Stimulated activated CD4-positive, alpha-beta T cell treated with anti-CD3 and anti-CD28 coated beads, Interleukin-4, amount 100 ng/mL, for 24 hours (primary cell): ENCODE measurements at regions not wholly inside any gene's neighbourhood (a gene's known extent, or its start where the extent isn't known, plus 50 kb on each side); places are given as distances from the start of the nearest gene placed in this dataset.

ENCODE experiments used
- DNase-seq: peaks from one replicate; pipeline ENCODE4 v3.0.0-alpha.2; 2020

DNA sequence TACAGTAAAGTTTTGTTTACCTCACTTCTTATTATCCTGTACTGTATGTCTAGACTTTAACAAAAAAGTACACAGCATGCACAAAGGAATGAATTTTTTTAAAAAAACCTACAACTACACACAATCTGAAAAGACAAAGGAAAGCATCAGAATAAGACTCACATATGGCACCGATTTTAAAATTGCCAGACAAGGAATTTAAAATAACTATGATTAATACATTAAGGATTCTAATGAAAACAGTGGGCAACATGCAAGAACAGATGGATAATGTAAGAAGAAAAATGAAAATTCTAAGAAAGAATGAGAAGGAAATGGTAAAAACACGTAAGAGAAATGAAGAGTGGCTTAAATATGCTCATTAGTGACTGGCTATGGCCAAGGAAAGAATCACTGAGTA is 638.2 kb downstream of the FBXO15 start:
- DNase-seq, result no peak

DNA sequence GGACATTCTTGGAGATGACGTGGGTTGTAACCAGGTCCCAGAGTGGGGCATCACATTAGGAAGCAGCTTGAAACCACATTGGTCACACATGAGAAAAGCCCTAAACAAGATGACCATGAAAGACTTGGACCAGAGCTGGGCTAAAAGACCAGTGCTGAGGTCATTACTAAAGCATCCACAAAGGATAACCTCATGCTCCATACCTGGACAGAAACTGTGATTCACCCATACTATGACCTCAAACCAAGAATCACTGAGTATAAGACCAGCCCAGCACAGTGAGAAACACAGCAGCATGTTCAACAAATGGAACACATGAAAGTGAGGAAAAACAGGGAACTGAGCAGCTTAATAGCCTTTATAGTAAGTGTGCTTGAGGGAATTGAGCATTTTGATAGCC is 635.5 kb upstream of the NETO1 start:
- DNase-seq, result no peak

DNA sequence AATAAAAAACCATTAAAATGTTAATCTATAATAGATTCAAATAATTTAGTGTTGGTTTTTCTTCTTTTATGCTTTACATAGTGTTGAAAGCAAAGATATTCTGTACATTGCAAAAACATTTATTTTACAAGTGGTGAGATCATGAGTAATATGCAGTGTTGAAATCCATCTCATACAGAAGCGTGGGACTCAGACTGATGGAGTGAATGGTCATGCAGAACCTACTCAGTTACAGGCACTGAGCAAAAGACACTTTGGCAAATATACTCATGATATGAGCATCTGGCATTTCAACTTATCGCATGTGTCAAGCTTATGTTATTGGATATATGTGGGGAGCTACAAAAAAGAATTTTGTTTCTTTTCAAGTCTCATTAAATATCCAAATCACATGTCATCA is 620.2 kb upstream of the NETO1 start:
- DNase-seq, result no peak

DNA sequence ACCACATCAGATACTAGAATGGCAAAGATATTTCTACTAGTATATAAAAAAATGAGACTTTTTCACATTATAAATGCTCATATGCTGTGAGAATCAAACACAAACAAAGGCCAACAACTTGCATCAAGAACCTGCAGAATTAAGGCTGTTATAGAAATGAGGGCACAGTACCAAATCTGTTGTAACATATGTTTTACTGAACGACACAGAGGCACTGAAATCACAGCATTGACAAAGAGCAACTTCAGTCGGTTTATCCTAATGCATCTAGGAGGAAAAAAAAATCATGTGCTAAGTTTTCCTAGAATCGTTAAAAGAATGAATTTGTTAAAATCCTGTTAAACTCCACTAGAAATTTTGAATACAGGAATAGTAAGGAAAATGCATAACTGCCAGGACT is 617.4 kb upstream of the NETO1 start:
- no peak for DNase-seq

DNA sequence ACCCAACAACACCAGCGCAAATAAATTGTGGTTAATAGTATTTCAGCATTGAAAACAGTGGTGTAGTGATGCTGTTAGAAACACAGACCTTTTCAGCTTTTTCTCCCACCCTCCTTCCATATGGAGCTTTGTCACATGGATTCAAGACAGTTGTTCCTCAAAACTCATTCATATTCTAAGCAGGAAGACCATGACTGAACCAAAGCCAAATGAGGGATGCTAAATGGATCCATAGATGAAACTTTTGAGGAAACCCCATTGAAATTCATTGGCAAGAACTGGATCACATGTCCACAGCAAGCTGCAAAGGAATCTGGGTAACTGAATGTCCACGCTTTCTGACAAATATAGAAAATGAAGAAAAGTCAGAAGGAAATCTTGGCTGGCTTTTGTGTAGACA is 615.1 kb upstream of the NETO1 start:
- no peak for DNase-seq

DNA sequence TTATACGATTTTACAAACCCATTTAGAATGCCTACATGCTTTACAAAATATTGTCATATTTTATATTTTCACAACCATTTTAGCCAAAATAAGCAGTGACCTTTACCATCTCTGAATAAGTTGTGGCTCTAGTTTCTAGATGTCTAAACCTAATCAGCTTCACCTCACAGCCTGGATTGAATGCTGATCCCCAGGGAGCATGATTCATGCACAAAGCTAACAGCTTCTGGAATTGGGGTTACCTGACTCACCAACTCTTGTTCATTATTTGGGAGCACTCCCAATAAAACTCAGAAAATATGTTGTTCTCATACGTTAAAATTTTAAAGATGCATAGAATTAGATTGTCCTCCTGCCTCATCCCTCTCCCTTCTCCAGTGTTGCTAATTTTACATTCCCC is 611.7 kb upstream of the NETO1 start:
- DNase-seq, result no peak

DNA sequence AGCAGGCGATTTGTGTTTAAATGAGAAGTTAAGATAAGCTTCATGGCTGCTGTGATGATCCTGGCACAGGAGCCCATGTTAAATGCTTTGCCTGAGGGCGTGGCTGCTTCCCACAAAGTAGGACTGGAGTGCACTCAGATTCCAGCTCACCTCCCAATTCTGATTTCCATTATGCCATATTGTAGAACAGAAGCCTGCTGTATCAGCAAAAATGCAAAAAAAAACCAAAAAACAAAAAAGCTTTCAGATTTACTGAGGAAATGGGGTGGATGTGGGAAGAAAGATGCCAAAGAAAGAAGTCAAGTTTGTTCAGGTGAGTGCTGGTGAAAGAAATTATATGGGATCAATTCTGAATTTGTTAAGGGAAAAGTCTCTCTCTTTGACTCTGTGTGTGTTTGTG is 610.4 kb upstream of the NETO1 start:
- no peak for DNase-seq

DNA sequence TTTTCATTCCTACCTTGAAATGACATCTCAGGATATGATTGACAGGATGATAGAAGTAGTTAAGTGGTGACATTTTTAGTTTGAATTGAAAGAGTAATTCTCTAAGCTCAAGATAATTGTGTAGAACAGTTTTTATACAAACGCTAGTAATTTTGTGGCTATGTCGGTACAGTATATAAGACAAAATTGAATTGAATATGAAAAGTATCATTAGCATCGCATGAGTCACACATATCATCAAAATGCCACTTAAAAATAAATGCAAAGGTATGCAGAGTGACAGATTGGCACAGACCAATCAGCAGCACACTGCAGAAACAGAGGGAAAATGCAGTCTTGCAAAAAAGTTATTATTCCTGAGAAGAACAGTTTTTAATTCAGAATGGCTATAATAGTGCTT is 608.2 kb upstream of the NETO1 start:
- no peak for DNase-seq

DNA sequence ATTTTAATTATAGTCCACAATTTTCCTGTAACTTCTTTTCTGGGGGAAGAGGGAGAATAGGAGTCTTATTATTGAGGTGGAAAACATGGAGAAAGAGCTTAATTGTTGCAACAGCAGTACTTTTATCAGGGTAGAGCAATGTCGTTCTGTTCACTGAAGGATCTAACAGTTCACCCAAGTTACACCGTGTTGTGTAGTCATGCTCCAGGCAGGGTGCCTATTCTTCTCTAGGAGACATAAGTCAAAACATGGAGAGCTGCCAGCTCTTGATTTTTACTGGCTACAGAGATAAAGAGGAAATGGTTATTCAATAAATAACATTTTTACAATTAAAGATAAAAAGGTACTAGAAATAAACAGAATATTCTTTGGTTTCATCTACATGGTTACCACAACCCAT is 594.3 kb upstream of the NETO1 start:
- no peak for DNase-seq

DNA sequence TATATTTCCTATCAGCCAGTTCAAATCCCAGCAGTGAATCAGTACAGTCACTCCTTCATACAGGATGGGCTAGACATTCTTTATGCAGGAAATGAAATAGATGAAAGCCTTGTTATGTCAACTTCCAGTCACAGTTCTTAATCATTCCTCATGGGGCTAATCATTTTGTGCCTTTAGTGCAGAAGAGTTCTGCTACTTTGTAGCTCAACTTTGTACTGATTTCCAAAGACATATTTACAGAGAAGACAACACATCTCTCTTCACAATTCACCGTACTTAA is 593.9 kb upstream of the NETO1 start:
- DNase-seq, result no peak

- DNase-seq, result no peak
These were observed 593.4 kb upstream of the NETO1 start for GRCh38 chr18:73461038-73461779.

- DNase-seq, result no peak
These were observed 590.6 kb upstream of the NETO1 start for GRCh38 chr18:73458186-73458964.

DNA sequence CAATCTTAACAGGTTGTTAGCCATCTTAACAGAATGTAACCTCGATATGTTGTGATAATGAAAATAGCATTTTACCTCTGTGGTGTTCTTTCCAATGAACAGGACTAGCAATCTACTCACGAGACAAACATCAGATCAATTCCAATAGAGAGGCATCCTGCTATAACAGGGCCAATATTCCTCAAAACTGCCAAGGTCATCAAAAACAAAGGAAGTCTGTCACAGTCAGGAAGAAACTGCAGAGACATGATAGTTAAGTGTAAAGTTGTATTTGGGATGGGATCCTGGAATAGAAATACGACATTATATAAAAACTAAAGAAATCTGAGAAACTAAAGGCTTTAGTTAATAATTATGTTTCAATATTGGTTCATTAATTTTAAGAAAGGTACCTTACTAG is 588.9 kb upstream of the NETO1 start:
- no peak for DNase-seq

DNA sequence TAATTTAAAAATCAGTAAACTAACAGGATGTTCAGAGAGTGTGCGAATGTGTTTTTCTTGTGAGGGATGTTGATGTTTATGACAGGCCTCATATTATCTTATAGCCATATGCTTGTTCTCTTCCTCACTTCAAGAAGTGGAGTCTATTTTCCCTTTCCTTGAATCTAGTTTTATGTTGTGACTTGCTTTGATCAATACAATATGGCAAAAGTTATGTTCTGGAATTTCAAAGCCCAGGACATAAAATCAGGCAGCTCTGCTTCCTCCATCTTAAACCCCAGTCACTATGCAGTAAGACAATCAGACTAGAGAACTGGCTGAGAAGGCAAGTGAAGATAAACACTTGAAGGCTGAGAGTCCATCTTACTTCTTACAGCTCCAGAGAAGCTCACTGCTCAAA is 585.1 kb upstream of the NETO1 start:
- no peak for DNase-seq

- DNase-seq, result no peak
These were observed 578.7 kb upstream of the NETO1 start for GRCh38 chr18:73446502-73446901.

- no peak for DNase-seq
These were observed 563.8 kb upstream of the NETO1 start for GRCh38 chr18:73431620-73432019.

GRCh38 chr18:73421010-73421409 is 553.2 kb upstream of the NETO1 start:
- no peak for DNase-seq

DNA sequence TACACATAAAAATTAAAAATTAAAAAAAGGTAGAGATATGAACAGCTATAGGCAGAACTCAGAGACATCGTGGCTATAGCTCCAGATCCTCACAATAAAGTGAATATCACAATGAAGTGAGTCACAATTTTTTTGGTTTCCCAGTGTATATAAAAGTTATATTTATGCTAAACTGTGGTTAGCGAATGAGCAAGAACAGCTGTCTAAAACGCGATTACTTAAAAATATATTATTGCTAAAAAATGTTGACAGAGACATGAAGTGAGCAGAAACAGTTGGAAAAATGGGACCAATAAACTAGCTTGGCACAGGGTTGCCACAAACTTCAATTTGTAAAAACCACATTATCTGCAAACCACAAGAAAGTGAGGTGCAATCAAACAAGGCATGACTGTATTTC is 551.7 kb upstream of the NETO1 start:
- no peak for DNase-seq

DNA sequence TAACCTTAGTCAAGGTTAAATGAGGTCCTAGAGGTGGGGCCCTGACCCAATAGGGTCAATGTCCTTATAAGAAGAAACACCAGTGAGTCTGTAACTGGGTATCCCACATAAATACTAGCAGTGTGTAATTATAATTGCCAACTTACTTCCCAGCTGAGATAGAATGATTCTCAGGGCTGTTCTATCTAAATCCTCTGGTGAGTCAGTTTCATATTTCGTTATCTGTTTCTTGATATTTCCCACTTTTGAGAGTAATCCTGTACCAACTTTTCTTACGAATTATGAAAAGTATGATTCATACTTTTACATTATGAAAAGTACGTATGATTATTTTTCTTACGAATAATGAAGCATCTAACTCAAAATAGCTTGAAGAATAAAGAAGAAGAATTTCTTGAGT is 546.8 kb upstream of the NETO1 start:
- no peak for DNase-seq

- no peak for DNase-seq
These were observed 546.3 kb upstream of the NETO1 start for GRCh38 chr18:73414069-73414468.

- DNase-seq, result no peak
These were observed 541.5 kb upstream of the NETO1 start for GRCh38 chr18:73409242-73409641.

DNA sequence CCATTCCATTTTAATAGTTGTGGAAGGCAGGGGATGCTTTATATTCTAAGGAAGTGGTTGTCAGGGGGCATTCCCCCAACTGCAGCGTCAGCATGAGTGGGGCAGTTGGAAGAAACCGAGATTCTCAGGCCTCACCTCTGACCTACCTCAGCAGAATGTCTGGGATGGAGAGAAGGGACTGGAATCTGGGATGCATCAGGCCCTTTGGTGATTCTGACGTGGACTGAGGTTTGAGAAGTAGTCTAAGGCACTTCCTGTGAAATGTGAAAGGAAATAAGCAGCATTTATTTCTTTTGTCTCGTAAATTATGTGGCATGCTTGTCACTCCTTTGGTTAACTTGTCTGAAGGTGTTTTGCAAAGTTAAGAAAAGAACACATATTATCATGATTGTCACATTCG is 540.7 kb upstream of the NETO1 start:
- no peak for DNase-seq

DNA sequence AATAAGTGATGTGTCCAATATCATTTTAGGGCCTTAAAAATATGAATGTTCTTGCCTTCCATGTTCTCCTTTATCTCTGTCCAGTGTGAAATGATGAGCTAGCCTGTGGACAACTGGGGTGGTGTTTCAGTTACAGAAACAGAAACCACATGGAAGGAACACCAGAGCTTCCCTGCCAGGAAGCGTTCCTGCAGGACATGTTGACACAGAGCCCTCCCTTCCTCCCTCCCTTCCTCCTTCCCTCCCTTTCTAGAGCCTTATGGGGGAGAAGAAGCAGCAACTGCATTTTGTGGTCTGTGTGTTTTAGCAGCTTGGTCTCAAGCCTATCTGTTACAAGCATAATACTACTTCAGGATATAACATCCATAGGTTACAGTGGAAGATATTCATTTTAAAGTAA is 539.7 kb upstream of the NETO1 start:
- no peak for DNase-seq

DNA sequence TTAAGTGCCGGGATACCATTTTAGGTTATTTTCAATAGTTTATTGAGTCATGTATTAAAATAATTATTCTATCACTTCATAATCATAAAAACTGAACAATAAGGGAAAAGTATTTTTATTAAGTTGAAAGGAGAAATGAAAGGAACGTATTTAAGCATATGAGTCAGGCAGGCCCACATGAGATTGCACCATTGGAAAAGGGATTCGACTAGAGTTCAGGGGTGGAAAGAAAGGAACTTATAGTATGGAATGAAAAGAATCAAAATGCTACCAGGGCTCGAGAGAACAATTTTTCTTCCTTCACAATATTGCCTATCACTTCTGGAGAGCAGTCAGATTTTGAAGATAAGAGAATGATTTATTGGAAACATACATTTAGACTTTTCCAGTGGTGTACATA is 516.5 kb upstream of the NETO1 start:
- no peak for DNase-seq

GRCh38 chr18:73381699-73382036 is 513.9 kb upstream of the NETO1 start:
- no peak for DNase-seq
